ENCODE measurements at regions not wholly inside any gene's neighbourhood (a gene's known extent, or its start where the extent isn't known, plus 50 kb on each side); places are given as distances from the start of the nearest gene placed in this dataset.

- no peak for TF ChIP-seq CTCF (conservative IDR thresholded peaks at IDR 0.05 in 1 of 2, IDR thresholded peaks at IDR 0.05 in 1 of 2; ENCODE audit: low read depth in 1 of 2, low read length in 2 of 2)
- no peak for TF ChIP-seq EZH2 (IDR thresholded peaks at IDR 0.05; ENCODE audit: low read length, missing control alignments)
These were observed 211.0 kb downstream of the SH3BP4 start for GRCh38 chr2:235162837-235163197.

Data from fibroblast of lung (primary cell).